ENCODE measurements at regions not wholly inside any gene's neighbourhood (a gene's known extent, or its start where the extent isn't known, plus 50 kb on each side); places are given as distances from the start of the nearest gene placed in this dataset.

GRCh38 chr14:29169408-29169807 is 402.8 kb downstream of the FOXG1 start:
- no peak for TF ChIP-seq CTCF (IDR thresholded peaks at IDR 0.05; ENCODE audit: borderline replicate concordance, extremely low read depth, insufficient read depth)
- DNase-seq (no peak), FAIRE-seq (no peak)
- peaks cover 0 to 4% (median 0%) of the 10 kb centered on the region in 3 donors for H3K9me3 ChIP-seq (ENCODE audit: control insufficient read depth in 2 of 3, insufficient read depth in 1 of 3, low read length in 3 of 3)
- no peaks in the 10 kb centered on the region for H3K27me3 ChIP-seq (ENCODE audit: control insufficient read depth, insufficient read depth, low read length)
- no peaks in the 10 kb centered on the region for H3K36me3 ChIP-seq (ENCODE audit: control insufficient read depth in 2 of 3, insufficient read depth in 3 of 3, low read length in 3 of 3)
- no peak overlapping the region for H3K4me3 ChIP-seq (ENCODE audit: low read length in 3 of 3)
- H3K4me1 ChIP-seq (ENCODE audit: control insufficient read depth in 2 of 3, insufficient read depth in 2 of 3, low read depth in 1 of 3, low read length in 3 of 3) = no peaks in the 10 kb centered on the region
- H3K9ac ChIP-seq (ENCODE audit: low read length in 3 of 3) = no peak overlapping the region
- H3K27ac ChIP-seq (ENCODE audit: low read depth in 2 of 2, low read length in 2 of 2) = no peak overlapping the region
- intact Hi-C loops (cut with DNase I) = no loop called here

- H3K9ac ChIP-seq (ENCODE audit: low read length in 3 of 3) = no peak overlapping the region
- intact Hi-C loops (cut with DNase I) = no loop called here
- H3K9me3 ChIP-seq (ENCODE audit: control insufficient read depth in 2 of 3, insufficient read depth in 1 of 3, low read length in 3 of 3) = no peaks in the 10 kb centered on the region
- no peaks in the 10 kb centered on the region for H3K27me3 ChIP-seq (ENCODE audit: control insufficient read depth, insufficient read depth, low read length)
- no peak overlapping the region for H3K27ac ChIP-seq (ENCODE audit: low read depth in 2 of 2, low read length in 2 of 2)
- no peaks in the 10 kb centered on the region for H3K4me1 ChIP-seq (ENCODE audit: control insufficient read depth in 2 of 3, insufficient read depth in 2 of 3, low read depth in 1 of 3, low read length in 3 of 3)
- no peaks in the 10 kb centered on the region for H3K36me3 ChIP-seq (ENCODE audit: control insufficient read depth in 2 of 3, insufficient read depth in 3 of 3, low read length in 3 of 3)
- no peak overlapping the region for H3K4me3 ChIP-seq (ENCODE audit: low read length in 3 of 3)
- TF ChIP-seq CTCF (IDR thresholded peaks at IDR 0.05; ENCODE audit: borderline replicate concordance, extremely low read depth, insufficient read depth) = no peak
- DNase-seq (no peak), FAIRE-seq (no peak)
Observed at GRCh38 chr14:29175706-29176105, 409.1 kb downstream of the FOXG1 start.

- Histone ChIP-seq H3K27me3 (ENCODE audit: control insufficient read depth, insufficient read depth, low read length) (no peaks in the 10 kb centered on the region), H3K36me3 (ENCODE audit: control insufficient read depth in 2 of 3, insufficient read depth in 3 of 3, low read length in 3 of 3) (no peaks in the 10 kb centered on the region), H3K27ac (ENCODE audit: low read depth in 2 of 2, low read length in 2 of 2) (no peak overlapping the region), H3K9me3 (ENCODE audit: control insufficient read depth in 2 of 3, insufficient read depth in 1 of 3, low read length in 3 of 3) (no peaks in the 10 kb centered on the region), H3K4me1 (ENCODE audit: control insufficient read depth in 2 of 3, insufficient read depth in 2 of 3, low read depth in 1 of 3, low read length in 3 of 3) (no peaks in the 10 kb centered on the region), H3K9ac (ENCODE audit: low read length in 3 of 3) (no peak overlapping the region), H3K4me3 (ENCODE audit: low read length in 3 of 3) (no peak overlapping the region)
- TF ChIP-seq CTCF (IDR thresholded peaks at IDR 0.05; ENCODE audit: borderline replicate concordance, extremely low read depth, insufficient read depth) = no peak
- no peak for FAIRE-seq
- intact Hi-C loops (cut with DNase I) = no loop called here
- DNase-seq = no peak
Observed at GRCh38 chr14:29176876-29177275, 410.3 kb downstream of the FOXG1 start.

GRCh38 chr14:29178971-29179370 is 412.4 kb downstream of the FOXG1 start:
- H3K27ac ChIP-seq (ENCODE audit: low read depth in 2 of 2, low read length in 2 of 2) = no peak overlapping the region
- FAIRE-seq (no peak), DNase-seq (no peak)
- no peak for TF ChIP-seq CTCF (IDR thresholded peaks at IDR 0.05; ENCODE audit: borderline replicate concordance, extremely low read depth, insufficient read depth)
- H3K4me1 ChIP-seq (ENCODE audit: control insufficient read depth in 2 of 3, insufficient read depth in 2 of 3, low read depth in 1 of 3, low read length in 3 of 3) = no peaks in the 10 kb centered on the region
- intact Hi-C loops (cut with DNase I) = no loop called here
- no peak overlapping the region for H3K9ac ChIP-seq (ENCODE audit: low read length in 3 of 3)
- no peaks in the 10 kb centered on the region for H3K27me3 ChIP-seq (ENCODE audit: control insufficient read depth, insufficient read depth, low read length)
- H3K36me3 ChIP-seq (ENCODE audit: control insufficient read depth in 2 of 3, insufficient read depth in 3 of 3, low read length in 3 of 3) = no peaks in the 10 kb centered on the region
- H3K4me3 ChIP-seq (ENCODE audit: low read length in 3 of 3) = no peak overlapping the region
- H3K9me3 ChIP-seq (ENCODE audit: control insufficient read depth in 2 of 3, insufficient read depth in 1 of 3, low read length in 3 of 3) = no peaks in the 10 kb centered on the region
